ENCODE measurements at regions not wholly inside any gene's neighbourhood (a gene's known extent, or its start where the extent isn't known, plus 50 kb on each side); places are given as distances from the start of the nearest gene placed in this dataset.

DNA sequence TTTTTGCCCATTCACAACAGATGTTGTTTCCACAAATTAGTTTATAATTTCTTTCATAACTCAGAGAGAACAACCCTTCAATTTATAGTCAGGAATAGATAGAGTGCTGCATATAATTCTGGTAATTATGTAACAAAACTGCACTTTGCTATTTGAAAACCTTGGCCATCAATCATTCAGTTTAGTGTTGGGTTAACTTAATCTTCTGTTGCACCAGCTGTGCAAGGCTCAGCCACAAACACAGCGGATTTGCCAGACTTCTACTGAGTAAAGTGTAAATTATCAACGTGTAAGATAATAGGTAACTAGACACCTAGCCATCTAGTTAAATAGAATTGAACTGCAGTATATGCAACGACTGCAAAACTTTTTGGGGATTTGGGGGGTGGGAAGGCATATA, 1064.3 kb upstream of the EPHA6 start:
- Histone ChIP-seq H3K4me2 (replicated peaks; ENCODE audit: low read depth, low read length, poor library complexity, severe bottlenecking) (no peak overlapping the region), H3K27ac (ENCODE audit: low read length in 2 of 2) (no peak overlapping the region), H3K79me2 (ENCODE audit: control insufficient read depth, insufficient read depth, low read length) (no peaks in the 10 kb centered on the region), H3K27me3 (replicated peaks in 1 of 4; ENCODE audit: control extremely low read depth in 1 of 4, control insufficient read depth in 3 of 4, insufficient read depth in 4 of 4, low read length in 3 of 4) (no peaks in the 10 kb centered on the region), H2AFZ (ENCODE audit: insufficient read depth, low read depth, low read length, poor library complexity, severe bottlenecking) (no peak overlapping the region), H4K20me1 (ENCODE audit: control insufficient read depth, insufficient read depth, low read length, poor library complexity, severe bottlenecking) (no peaks in the 10 kb centered on the region), H3K36me3 (replicated peaks in 1 of 2; ENCODE audit: control extremely low read depth in 1 of 2, control insufficient read depth in 1 of 2, extremely low read depth in 1 of 2, insufficient read depth in 2 of 2, low read length in 1 of 2) (no peaks in the 10 kb centered on the region), H3K4me1 (ENCODE audit: control insufficient read depth in 2 of 2, insufficient read depth in 2 of 2, low read length in 2 of 2) (no peaks in the 10 kb centered on the region), H3K9me3 (ENCODE audit: control extremely low read depth in 1 of 3, control insufficient read depth in 2 of 3, insufficient read depth in 1 of 3, low read length in 2 of 3) (no peaks in the 10 kb centered on the region), H3K9ac (ENCODE audit: low read length) (no peak overlapping the region), H3K4me3 (ENCODE audit: control extremely low read depth in 1 of 5, extremely low read depth in 1 of 5, insufficient read depth in 1 of 5, low read depth in 2 of 5, low read length in 4 of 5) (no peak overlapping the region)
- ATAC-seq (ENCODE audit: low read depth), result no peak
- Mint-ChIP-seq H3K9me3 (ENCODE audit: insufficient read depth) (peaks cover 4% of the 10 kb centered on the region), H3K27me3 (no peaks in the 10 kb centered on the region), H3K27ac (no peak overlapping the region), H3K4me1 (no peaks in the 10 kb centered on the region), H3K4me3 (no peak overlapping the region)
- ChIA-PET POLR2A (no interaction called here), CTCF (no interaction called here)
- no peak for TF ChIP-seq EZH2 (IDR thresholded peaks at IDR 0.05; ENCODE audit: borderline replicate concordance, insufficient read depth, low read depth, low read length, poor library complexity, severe bottlenecking)
- TF ChIP-seq, protein P1, sequence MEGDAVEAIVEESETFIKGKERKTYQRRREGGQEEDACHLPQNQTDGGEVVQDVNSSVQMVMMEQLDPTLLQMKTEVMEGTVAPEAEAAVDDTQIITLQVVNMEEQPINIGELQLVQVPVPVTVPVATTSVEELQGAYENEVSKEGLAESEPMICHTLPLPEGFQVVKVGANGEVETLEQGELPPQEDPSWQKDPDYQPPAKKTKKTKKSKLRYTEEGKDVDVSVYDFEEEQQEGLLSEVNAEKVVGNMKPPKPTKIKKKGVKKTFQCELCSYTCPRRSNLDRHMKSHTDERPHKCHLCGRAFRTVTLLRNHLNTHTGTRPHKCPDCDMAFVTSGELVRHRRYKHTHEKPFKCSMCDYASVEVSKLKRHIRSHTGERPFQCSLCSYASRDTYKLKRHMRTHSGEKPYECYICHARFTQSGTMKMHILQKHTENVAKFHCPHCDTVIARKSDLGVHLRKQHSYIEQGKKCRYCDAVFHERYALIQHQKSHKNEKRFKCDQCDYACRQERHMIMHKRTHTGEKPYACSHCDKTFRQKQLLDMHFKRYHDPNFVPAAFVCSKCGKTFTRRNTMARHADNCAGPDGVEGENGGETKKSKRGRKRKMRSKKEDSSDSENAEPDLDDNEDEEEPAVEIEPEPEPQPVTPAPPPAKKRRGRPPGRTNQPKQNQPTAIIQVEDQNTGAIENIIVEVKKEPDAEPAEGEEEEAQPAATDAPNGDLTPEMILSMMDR (IDR thresholded peaks at IDR 0.05), result no peak
- no peak for DNase-seq
- 100% methylated on average over 1 of the region's 3 CpGs for WGBS (ENCODE audit: insufficient coverage)
- intact Hi-C loops (cut with micrococcal nuclease), result no loop called here

DNA sequence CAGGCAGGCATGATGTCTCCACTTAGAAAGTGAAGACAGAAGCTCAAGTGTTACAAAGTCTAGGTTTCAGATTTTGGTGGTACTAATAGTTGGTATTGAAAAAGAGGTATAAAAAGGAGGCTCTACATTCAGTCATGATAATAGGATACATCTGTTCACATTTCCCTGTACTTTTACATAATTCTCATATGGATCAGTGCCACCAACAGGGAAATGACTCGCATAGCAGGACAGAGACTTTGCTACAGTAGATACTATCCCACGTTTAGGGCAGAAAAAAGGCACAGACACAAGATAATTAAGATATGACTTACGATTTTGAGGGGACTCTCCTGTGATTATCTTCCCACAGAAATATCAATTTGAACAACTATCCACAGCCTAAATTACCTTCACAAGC, 1062.9 kb upstream of the EPHA6 start:
- Mint-ChIP-seq H3K9me3 (ENCODE audit: insufficient read depth) (peaks cover 4% of the 10 kb centered on the region), H3K27me3 (no peaks in the 10 kb centered on the region), H3K4me1 (no peaks in the 10 kb centered on the region), H3K4me3 (no peak overlapping the region), H3K27ac (no peak overlapping the region)
- DNase-seq, result no peak
- intact Hi-C loops (cut with micrococcal nuclease), result no loop called here
- no peak overlapping the region for H3K4me3 ChIP-seq (ENCODE audit: control extremely low read depth in 1 of 5, extremely low read depth in 1 of 5, insufficient read depth in 1 of 5, low read depth in 2 of 5, low read length in 4 of 5)
- H3K27ac ChIP-seq (ENCODE audit: low read length in 2 of 2), result no peak overlapping the region
- no peaks in the 10 kb centered on the region for H3K9me3 ChIP-seq (ENCODE audit: control extremely low read depth in 1 of 3, control insufficient read depth in 2 of 3, insufficient read depth in 1 of 3, low read length in 2 of 3)
- no peak overlapping the region for H3K9ac ChIP-seq (ENCODE audit: low read length)
- WGBS (ENCODE audit: insufficient coverage), result 60% methylated on average over 2 of the region's 3 CpGs
- H3K79me2 ChIP-seq (ENCODE audit: control insufficient read depth, insufficient read depth, low read length), result no peaks in the 10 kb centered on the region
- ChIA-PET POLR2A (no interaction called here), CTCF (no interaction called here)
- H2AFZ ChIP-seq (ENCODE audit: insufficient read depth, low read depth, low read length, poor library complexity, severe bottlenecking), result no peak overlapping the region
- no peaks in the 10 kb centered on the region for H3K36me3 ChIP-seq (replicated peaks in 1 of 2; ENCODE audit: control extremely low read depth in 1 of 2, control insufficient read depth in 1 of 2, extremely low read depth in 1 of 2, insufficient read depth in 2 of 2, low read length in 1 of 2)
- no peaks in the 10 kb centered on the region for H3K4me1 ChIP-seq (ENCODE audit: control insufficient read depth in 2 of 2, insufficient read depth in 2 of 2, low read length in 2 of 2)
- no peak for ATAC-seq (ENCODE audit: low read depth)
- TF ChIP-seq, protein P1 (IDR thresholded peaks at IDR 0.05), result no peak
- TF ChIP-seq EZH2 (IDR thresholded peaks at IDR 0.05; ENCODE audit: borderline replicate concordance, insufficient read depth, low read depth, low read length, poor library complexity, severe bottlenecking), result no peak
- H3K4me2 ChIP-seq (replicated peaks; ENCODE audit: low read depth, low read length, poor library complexity, severe bottlenecking), result no peak overlapping the region
- no peaks in the 10 kb centered on the region for H3K27me3 ChIP-seq (replicated peaks in 1 of 4; ENCODE audit: control extremely low read depth in 1 of 4, control insufficient read depth in 3 of 4, insufficient read depth in 4 of 4, low read length in 3 of 4)
- no peaks in the 10 kb centered on the region for H4K20me1 ChIP-seq (ENCODE audit: control insufficient read depth, insufficient read depth, low read length, poor library complexity, severe bottlenecking)

Data from B cell (primary cell).